Stimulated activated effector memory CD8-positive, alpha-beta T cell treated with anti-CD3 and anti-CD28 coated beads, Interleukin-12 subunit alpha, Interleukin-12 subunit beta, amount 100 ng/mL, for 72 hours (primary cell): ENCODE measurements at regions not wholly inside any gene's neighbourhood (a gene's known extent, or its start where the extent isn't known, plus 50 kb on each side); places are given as distances from the start of the nearest gene placed in this dataset.
"Not testable (repeated sequence)": the region's sequence is repeated elsewhere in the genome, so short reads cannot be mapped to it uniquely, and the experiment has no call there.

Experiments
- ATAC-seq: fragments of 150-1000 bp; cut with Tn5 transposase; 2 replicates; pipeline ENCODE4 v1.10.0; 2021
- DNase-seq, 2 donors: peaks; one replicate each; pipeline ENCODE4 v3.0.0; 2021 to 2022; ENCODE audit warnings: low spot score in 2 of 2
- H3K27ac Mint-ChIP-seq: one replicate; pipeline ENCODE4 v1.8.0; 2022; ENCODE audit warnings: mild to moderate bottlenecking, mixed read lengths
- H3K36me3 Mint-ChIP-seq: one replicate; pipeline ENCODE4 v1.8.0; 2022; ENCODE audit warnings: mild to moderate bottlenecking, mixed read lengths
- H3K4me1 Mint-ChIP-seq: one replicate; pipeline ENCODE4 v1.8.0; 2022; ENCODE audit warnings: mixed read lengths
- H3K4me3 Mint-ChIP-seq: one replicate; pipeline ENCODE4 v1.8.0; 2022; ENCODE audit warnings: mild to moderate bottlenecking, mixed read lengths
- H3K9me3 Mint-ChIP-seq: one replicate; pipeline ENCODE4 v1.8.0; 2022; ENCODE audit warnings: mixed read lengths

DNA sequence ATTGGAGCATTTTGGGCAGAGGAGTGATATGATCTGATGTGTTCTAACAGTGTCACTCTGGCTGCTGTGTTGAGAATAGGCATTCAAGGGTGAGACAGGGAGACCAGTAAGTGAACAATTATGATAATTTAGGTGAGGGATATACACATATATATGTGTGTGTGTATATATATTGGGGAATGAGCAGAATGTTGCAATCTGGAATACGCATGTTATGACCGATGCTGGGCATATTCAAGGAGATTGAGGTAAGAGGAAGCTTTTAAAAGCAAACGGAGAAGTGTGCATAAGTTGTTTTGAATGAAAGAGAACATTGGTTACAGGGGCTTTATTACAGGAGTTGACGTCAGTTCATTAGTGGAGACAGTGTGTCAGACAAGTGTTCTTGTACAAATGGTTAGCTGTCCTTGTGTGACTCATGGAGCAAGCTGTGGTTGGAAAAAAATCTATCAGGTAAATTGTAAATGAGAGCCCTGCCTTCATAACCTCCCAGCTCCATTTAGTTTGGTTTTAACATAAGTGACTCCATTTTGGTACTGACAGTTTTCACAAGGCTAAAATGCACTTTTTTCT lies 442.5 kb upstream of the LCORL start:
- Mint-ChIP-seq H3K36me3 (no peaks in the 10 kb centered on the region), H3K4me3 (no peak overlapping the region), H3K9me3 (peaks cover 14% of the 10 kb centered on the region), H3K27ac (no peak overlapping the region), H3K4me1 (no peaks in the 10 kb centered on the region)
- DNase-seq (no peak), ATAC-seq (no peak)

DNA sequence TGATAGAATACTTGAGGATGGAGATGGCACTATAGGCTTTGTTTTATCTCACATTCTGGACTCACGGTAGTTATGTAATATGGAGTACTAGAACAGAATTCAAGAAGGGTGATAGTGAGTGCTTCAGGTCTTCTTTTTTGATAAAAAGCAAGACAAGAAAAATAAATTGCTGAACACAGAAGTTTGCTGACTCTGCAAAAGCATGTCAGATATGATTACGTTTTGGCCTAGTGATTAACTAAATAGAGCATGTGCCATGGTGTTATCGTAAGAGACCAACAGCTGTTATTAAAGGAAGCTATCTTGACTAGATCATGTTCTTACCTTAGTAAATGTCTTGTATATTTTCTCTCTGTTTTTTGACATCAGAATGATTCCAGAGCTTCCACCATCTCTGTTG lies 436.9 kb upstream of the LCORL start:
- ATAC-seq (no peak), DNase-seq (no peak)
- H3K4me3 Mint-ChIP-seq = no peak overlapping the region
- H3K4me1 Mint-ChIP-seq = no peaks in the 10 kb centered on the region
- no peaks in the 10 kb centered on the region for H3K36me3 Mint-ChIP-seq
- H3K27ac Mint-ChIP-seq = no peak overlapping the region
- peaks cover 2% of the 10 kb centered on the region for H3K9me3 Mint-ChIP-seq

DNA sequence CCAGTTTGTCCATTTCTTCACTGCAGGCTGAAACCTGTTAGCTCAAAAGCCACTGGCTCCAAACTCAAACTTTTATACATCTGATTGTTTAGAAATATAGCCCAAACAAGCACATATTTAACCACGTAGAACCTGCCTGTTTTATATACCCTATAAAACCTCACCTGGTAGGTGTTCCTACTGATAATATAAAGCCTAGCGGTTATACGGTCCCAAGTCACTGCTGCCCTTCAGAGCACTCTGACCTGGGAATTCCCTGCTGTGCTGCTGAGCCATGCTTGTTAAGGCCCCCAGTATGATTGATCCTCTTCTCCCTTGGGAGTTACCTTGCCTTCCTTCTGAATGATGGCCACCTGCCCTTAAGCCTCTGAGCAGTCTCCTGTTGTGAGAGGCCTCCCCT lies 432.8 kb upstream of the LCORL start:
- H3K36me3 Mint-ChIP-seq = no peaks in the 10 kb centered on the region
- no peak for ATAC-seq
- no peaks in the 10 kb centered on the region for H3K9me3 Mint-ChIP-seq
- H3K4me1 Mint-ChIP-seq = no peaks in the 10 kb centered on the region
- no peak overlapping the region for H3K4me3 Mint-ChIP-seq
- H3K27ac Mint-ChIP-seq = no peak overlapping the region
- no peak for DNase-seq

DNA sequence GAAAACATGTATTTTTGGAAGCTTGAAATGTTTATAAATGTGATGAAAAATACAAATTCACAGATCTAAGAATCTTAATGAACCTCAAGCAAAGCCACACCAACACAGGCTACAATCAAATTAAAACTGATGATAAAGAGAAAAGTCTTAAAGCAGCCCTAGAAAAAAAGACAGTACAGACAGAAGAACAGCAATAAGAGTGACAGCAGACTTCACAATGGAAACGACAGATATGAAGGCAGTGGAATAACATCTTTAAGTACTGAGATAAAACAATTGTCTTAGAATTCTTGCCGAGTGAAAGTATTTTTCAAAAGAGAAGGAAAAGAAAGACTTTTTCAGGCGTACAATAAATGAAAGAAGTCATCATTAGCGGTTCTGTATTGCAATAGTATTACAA lies 423.6 kb upstream of the LCORL start:
- no peak for DNase-seq
- Mint-ChIP-seq H3K9me3 (peaks cover 9% of the 10 kb centered on the region), H3K27ac (no peak overlapping the region), H3K4me1 (no peaks in the 10 kb centered on the region), H3K36me3 (no peaks in the 10 kb centered on the region), H3K4me3 (no peak overlapping the region)
- ATAC-seq = no peak

- no peak for ATAC-seq
- Mint-ChIP-seq H3K4me3 (no peak overlapping the region), H3K9me3 (peaks cover 9% of the 10 kb centered on the region), H3K27ac (no peak overlapping the region), H3K4me1 (no peaks in the 10 kb centered on the region), H3K36me3 (no peaks in the 10 kb centered on the region)
- no peak for DNase-seq
These were observed 422.7 kb upstream of the LCORL start for GRCh38 chr4:18444206-18444605.

- H3K9me3 Mint-ChIP-seq = peaks cover 9% of the 10 kb centered on the region
- no peak for ATAC-seq
- H3K36me3 Mint-ChIP-seq = no peaks in the 10 kb centered on the region
These were observed 421.4 kb upstream of the LCORL start for GRCh38 chr4:18442957-18443356.

DNA sequence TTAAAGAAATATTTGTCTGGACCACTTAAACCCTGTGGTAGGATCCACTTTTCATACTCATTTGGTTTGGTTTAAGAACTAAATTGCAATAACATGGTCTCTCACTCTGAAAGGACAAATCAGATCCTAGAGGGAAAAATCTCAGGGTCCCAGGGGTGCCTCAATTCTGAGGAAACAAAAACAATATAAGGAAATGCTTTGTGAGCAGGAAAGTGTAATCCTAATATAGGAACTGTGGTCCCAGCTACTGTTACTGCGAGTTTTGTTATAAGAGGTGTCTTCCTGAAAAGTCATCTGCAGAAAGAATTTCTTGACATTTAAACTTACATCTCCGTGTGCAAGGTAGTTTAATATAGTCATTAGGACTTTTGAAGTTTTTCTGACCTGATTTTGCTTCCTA lies 420.1 kb upstream of the LCORL start:
- no peak for ATAC-seq
- no peak overlapping the region for H3K27ac Mint-ChIP-seq
- H3K4me1 Mint-ChIP-seq = no peaks in the 10 kb centered on the region
- peaks cover 9% of the 10 kb centered on the region for H3K9me3 Mint-ChIP-seq
- H3K36me3 Mint-ChIP-seq = no peaks in the 10 kb centered on the region
- no peak overlapping the region for H3K4me3 Mint-ChIP-seq
- no peak for DNase-seq

More at GRCh38 chr4:18442957-18443356, 421.4 kb upstream of the LCORL start:
- DNase-seq = no peak
- H3K4me1 Mint-ChIP-seq = no peaks in the 10 kb centered on the region
- no peak overlapping the region for H3K4me3 Mint-ChIP-seq
- H3K27ac Mint-ChIP-seq = no peak overlapping the region

GRCh38 chr4:18441203-18441590 lies 419.6 kb upstream of the LCORL start:
- Mint-ChIP-seq H3K4me3 (no peak overlapping the region), H3K9me3 (peaks cover 9% of the 10 kb centered on the region), H3K36me3 (no peaks in the 10 kb centered on the region), H3K27ac (no peak overlapping the region), H3K4me1 (no peaks in the 10 kb centered on the region)
- no peak for ATAC-seq
- no peak for DNase-seq

DNA sequence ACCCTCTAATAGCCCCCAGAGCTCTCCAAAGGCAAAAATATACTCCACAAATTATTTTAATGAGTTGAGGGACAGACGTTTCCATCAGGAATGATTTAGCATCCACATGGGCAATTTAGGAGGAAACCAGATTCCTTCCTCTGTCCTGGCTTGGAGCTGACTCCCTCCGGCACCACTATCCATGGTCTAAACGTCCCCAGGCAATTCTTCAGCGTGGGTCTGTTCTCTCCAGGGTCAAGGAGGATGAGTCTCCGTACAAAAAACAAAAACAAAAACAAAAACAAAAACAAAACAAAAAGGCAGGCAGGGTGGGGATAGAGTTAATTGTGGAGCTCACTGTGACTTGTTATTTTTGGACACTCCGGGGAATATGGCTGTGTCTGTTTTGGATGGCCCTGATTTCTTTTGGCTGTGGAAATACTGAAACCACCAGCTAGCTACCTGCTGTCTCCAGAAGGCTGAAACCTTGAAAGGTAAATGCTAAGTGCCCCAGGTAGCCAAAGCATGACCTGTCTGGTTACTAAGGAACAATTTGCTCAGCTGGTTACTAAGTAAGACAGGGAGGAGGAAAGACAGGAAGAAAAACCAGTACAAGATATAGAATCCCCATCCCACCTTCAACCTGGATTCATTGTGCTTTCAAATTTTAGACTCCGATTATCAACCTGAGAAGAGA lies 419.1 kb upstream of the LCORL start:
- ATAC-seq (no peak), DNase-seq (no peak)
- no peak overlapping the region for H3K27ac Mint-ChIP-seq
- peaks cover 9% of the 10 kb centered on the region for H3K9me3 Mint-ChIP-seq
- no peaks in the 10 kb centered on the region for H3K36me3 Mint-ChIP-seq
- H3K4me3 Mint-ChIP-seq = no peak overlapping the region
- no peaks in the 10 kb centered on the region for H3K4me1 Mint-ChIP-seq

GRCh38 chr4:18439311-18439710 lies 417.8 kb upstream of the LCORL start:
- H3K27ac Mint-ChIP-seq = no peak overlapping the region
- H3K9me3 Mint-ChIP-seq = peaks cover 4% of the 10 kb centered on the region
- ATAC-seq (no peak), DNase-seq (no peak)
- H3K36me3 Mint-ChIP-seq = no peaks in the 10 kb centered on the region
- H3K4me1 Mint-ChIP-seq = no peaks in the 10 kb centered on the region
- no peak overlapping the region for H3K4me3 Mint-ChIP-seq

DNA sequence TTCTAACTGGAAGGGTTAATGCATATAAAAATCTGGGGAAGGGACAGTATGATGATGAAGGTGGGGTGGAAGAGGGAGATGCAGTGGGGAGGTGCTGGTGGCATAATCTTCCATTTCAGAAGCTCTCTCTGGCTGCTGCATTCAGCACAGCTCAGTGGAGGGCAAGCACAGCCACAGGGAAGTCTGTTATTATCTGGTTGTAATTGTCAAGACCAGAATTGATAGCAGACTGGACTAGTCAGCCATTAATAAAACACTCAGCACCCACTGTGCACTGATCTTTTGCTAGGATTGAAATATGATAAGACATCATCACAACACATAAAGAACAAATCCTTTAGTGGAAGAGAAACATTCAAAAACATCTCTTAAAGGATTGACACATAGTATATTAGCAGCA lies 414.2 kb upstream of the LCORL start:
- no peak for DNase-seq
- no peak for ATAC-seq
- Mint-ChIP-seq H3K4me3 (no peak overlapping the region), H3K36me3 (no peaks in the 10 kb centered on the region), H3K9me3 (no peaks in the 10 kb centered on the region), H3K4me1 (no peaks in the 10 kb centered on the region), H3K27ac (no peak overlapping the region)

DNA sequence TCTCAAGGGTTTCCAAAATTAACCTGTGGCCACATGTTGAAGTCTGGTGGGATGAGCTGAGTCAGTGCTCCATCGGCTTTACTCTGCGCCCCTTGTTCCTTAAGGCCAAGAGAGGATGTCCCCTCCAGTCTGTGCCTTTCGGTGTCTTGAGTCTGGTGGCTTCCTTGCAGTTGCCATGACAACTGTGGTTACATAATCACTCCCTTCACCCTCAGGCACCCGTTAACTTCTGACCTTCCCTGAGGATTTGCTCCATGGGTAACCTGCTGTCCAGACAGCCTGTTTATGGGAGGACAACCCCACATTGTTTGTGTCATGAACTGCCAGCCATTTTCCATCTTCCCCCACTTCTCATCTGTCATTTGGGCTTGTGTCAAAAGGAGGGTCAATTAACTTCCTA lies 401.1 kb upstream of the LCORL start:
- DNase-seq (no peak), ATAC-seq (no peak)
- no peaks in the 10 kb centered on the region for H3K36me3 Mint-ChIP-seq
- no peak overlapping the region for H3K4me3 Mint-ChIP-seq
- no peak overlapping the region for H3K27ac Mint-ChIP-seq
- no peaks in the 10 kb centered on the region for H3K4me1 Mint-ChIP-seq
- peaks cover 4% of the 10 kb centered on the region for H3K9me3 Mint-ChIP-seq

- no peak overlapping the region for H3K27ac Mint-ChIP-seq
- peaks cover 4% of the 10 kb centered on the region for H3K9me3 Mint-ChIP-seq
- no peak for DNase-seq
- H3K36me3 Mint-ChIP-seq = no peaks in the 10 kb centered on the region
- no peak overlapping the region for H3K4me3 Mint-ChIP-seq
- H3K4me1 Mint-ChIP-seq = no peaks in the 10 kb centered on the region
- ATAC-seq = no peak
These were observed 400.0 kb upstream of the LCORL start for GRCh38 chr4:18421519-18421918.

- H3K4me1 Mint-ChIP-seq = no peaks in the 10 kb centered on the region
- DNase-seq (no peak), ATAC-seq (no peak)
- H3K27ac Mint-ChIP-seq = no peak overlapping the region
- H3K9me3 Mint-ChIP-seq = peaks cover 4% of the 10 kb centered on the region
- no peak overlapping the region for H3K4me3 Mint-ChIP-seq
- no peaks in the 10 kb centered on the region for H3K36me3 Mint-ChIP-seq
These were observed 398.2 kb upstream of the LCORL start for GRCh38 chr4:18419780-18420179.

- H3K27ac Mint-ChIP-seq, DNase-seq, ATAC-seq, H3K36me3 Mint-ChIP-seq, H3K4me3 Mint-ChIP-seq, H3K4me1 Mint-ChIP-seq, H3K9me3 Mint-ChIP-seq: not testable (repeated sequence)
These were observed 396.8 kb upstream of the LCORL start for GRCh38 chr4:18418195-18418898.

- H3K4me3 Mint-ChIP-seq, DNase-seq, H3K9me3 Mint-ChIP-seq, H3K4me1 Mint-ChIP-seq, ATAC-seq, H3K36me3 Mint-ChIP-seq, H3K27ac Mint-ChIP-seq: not testable (repeated sequence)
These were observed 396.1 kb upstream of the LCORL start for GRCh38 chr4:18417651-18418050.
